Renal cortex interstitium (tissue), 11 donors: ENCODE measurements at regions not wholly inside any gene's neighbourhood (a gene's known extent, or its start where the extent isn't known, plus 50 kb on each side); places are given as distances from the start of the nearest gene placed in this dataset.

ENCODE experiments used
- DNase-seq, 11 donors: peaks; one replicate each; pipeline ENCODE4 v3.0.0-alpha.2; 2013; ENCODE audit warnings: low read depth in 9 of 11, low spot score in 4 of 11; ENCODE audit errors: extremely low read depth in 1 of 11

DNA sequence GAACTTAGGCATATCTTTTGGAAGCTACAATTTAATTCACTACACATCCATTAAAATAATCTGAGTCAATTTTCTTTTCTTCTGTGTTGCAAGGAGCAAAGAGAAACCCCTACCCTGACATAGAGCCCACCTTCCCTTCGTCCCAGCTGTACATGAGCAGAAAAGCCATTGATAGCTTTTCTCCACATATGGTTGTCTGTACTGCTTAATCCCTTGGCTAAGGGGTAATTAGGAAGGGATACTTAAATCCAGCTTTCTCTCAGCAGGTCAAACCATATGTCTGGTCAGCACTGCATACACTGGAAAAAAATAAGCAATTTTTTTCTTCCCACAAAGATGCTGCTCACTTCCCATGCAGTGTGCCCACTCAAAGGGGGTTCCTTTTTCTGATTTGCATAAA, 94.7 kb upstream of the RAD23B start:
- no peak for DNase-seq

DNA sequence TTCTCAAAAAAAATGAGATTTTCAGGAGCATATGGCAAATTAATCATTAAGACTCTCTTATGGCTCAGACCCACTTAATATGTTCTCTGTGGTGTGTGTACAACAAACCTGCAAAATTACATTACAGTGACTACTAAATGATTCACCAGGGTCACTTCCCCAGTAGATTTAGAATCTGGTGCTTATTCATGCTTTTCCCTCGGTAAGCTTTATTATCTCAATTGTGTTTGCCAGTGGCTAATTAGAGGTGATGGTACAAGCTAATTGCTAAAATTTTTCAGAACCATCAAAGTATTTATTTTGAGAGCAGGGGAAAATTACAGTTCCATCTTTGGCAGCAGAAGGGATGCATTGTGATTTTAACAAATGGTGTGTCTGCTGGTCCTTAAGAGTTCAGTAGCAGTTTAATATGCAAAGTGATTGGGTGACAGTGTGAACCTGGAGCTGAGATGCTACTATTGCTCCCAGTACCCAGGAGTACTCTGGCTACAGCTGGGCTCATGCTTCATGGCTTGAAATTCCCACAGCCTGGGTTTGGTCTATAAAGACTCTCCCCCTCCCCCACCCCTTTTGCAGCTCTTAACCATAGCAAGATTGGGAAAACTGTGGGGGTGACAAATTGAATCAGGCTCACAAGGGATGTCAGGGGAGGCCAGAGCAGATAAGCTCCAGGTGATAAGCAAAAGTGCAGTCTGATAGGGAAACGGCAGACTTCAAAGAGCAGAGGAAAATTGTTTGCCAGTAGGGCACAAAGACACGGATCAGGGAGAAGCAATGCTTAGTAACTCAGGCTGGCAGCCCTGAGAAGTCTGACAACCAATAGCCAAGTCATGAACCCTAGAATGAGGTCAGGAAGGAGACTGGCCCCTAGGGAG, 92.8 kb upstream of the RAD23B start:
- no peak for DNase-seq

DNA sequence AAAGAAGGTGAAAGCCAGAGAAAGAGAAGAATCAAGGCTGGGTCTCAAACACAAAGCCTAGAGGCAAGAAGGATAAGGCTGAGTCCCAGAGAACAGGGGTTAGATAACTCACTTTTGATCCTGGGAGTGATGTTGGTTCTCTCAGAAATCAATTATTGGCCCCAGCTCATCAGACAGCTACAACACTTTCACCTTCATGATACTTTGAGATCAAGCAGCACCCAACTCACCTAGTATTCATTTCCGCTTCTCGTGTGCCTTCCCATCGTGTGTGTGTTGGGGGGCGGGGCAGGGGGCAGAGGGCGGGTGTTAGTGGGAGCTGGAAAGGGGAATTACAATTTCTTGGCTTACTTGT, 92.2 kb upstream of the RAD23B start:
- no peak for DNase-seq

DNA sequence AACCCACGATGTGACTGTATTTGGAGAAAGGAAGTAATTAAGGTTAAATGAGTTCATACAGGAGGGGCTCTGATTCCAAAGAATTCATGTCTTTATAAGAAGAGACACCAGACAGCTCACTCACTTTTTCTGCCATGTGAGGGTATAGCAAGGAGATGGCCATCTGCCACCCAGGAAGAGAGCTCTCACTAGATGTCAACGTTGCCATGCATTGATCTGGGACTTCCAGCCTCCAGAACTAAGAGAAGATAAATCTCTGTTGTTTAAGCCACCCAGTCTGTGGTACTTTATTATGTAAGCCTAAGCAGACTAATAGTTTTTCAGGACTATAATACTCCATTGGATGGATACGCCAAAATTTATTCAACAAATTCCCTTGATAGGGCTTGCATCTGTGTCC, 89.8 kb upstream of the RAD23B start:
- DNase-seq: no peak

DNA sequence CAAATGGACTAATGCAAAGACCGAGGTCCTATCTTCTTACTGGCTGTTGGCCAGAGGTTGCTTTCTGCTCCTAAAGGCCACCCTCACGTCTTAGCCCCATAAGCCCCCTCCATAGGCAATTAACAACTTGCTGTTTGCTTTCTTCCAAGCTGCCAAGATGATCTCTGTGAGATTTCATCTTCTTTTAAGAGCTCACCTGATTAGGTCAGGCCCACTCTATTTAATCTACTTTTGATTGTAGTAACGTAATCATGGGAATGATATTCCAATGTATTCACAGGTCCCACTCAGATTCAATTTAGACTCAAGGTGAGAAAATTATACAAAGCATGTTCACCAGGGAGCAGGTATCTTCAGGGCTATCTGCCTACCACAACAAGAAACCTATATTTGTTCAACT, 84.4 kb upstream of the RAD23B start:
- no peak for DNase-seq

DNA sequence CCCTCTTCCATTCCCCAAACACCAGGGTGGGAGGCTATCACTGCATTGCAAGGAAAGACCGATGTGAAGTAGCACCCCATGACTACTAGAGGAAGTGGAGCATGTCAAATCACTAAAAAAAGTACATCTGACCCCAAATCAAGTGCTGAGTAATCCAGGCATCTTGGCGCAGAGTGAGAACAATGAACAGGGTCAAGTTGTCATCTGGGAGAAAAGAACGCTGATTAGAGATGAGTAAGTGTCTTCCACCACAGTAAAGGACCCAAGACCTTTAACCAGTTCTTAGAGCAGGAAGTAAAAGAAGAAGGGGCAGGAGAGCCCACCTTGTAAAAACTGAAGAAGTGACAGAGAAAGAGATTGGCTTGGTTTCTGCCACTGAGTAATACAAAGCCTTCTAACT, 75.0 kb upstream of the RAD23B start:
- DNase-seq: no peak

DNA sequence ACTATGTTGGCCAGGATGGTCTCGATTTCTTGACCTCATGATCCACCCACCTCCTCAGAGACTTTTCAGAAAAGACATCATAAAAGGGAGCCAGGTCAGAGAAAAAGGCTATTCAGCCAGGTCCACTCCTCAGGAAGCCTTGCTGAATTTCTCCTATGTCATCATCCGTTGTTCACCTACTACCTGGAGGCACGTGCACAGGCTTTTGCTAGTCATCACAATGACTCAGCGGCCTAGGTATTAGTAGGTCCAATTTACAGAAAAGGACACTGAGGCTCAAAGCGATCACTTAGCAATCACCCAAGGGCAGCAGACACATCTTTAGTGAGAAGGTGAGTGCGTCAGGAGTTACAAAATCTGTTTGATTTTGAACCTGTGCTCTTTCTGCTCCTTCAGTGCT, 72.3 kb upstream of the RAD23B start:
- DNase-seq: no peak

DNA sequence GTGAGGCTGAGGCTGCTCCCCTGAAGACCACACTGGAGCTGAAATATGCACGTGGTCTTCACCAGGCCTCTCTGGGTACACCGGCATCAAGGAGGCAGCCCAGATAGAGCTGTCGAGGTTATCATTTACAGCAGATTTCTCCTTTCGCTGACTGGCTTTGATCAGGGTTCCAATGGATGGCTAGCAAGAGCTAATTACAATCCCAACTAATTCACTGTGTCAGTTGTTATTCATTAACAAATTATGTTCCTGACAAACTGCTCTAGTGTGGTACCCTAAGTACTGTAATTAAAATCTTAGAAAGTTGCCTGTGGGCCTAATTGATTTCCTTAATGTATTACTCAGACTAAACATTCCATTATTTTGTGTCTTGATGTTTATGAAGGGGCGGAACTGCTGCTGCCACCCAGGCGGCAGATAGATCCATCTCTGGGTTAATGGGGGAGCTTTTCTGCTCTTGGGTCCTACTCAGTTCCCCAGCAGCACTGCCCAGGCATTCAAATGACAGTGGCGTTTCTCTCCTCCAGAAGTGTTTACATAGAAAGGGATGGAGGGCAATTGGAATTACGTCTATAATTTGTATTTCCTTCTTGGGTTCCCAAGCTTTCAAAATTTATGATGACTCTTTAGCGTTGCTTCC, 71.7 kb upstream of the RAD23B start:
- peak in 4 of 11 donors; percentile 15 to 34 (median 23) for DNase-seq

DNA sequence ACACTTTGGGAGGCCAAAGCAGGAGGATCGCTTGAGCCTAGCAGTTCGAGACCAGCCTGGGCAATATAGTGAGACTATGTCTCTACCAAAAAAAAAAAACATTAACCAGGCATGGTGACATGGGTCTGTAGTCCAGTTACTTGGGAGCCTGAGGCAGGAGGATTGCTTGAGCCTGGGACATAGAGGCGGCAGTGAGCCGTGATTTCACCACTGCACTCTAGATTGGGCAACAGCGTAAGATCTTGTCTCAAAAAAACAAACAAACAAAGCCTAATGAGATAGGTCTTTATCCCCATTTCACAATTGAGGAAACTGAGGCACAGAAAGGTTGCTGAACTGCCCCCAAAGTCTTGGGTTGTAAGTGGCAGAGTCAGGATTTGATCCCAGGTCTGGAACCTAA, 70.5 kb upstream of the RAD23B start:
- DNase-seq: no peak

DNA sequence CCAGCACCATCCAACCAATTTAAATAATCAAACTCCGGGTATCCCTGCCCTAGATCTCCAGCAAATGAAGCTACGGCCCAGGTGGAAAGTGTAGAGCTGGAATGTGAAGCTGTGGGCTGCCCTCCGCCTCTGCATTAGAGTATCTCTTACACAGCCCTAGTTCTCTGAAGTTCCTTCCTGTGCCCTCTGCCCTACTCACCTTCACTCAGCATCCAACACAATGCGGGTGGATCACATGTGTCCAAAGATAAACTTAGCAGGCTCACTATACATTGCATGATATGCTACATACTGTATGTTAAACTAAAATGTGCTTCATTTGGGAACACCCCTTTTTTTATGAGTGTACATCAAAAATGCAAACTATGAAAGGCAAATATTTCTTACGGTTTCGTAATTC, 70.0 kb upstream of the RAD23B start:
- no peak for DNase-seq

DNA sequence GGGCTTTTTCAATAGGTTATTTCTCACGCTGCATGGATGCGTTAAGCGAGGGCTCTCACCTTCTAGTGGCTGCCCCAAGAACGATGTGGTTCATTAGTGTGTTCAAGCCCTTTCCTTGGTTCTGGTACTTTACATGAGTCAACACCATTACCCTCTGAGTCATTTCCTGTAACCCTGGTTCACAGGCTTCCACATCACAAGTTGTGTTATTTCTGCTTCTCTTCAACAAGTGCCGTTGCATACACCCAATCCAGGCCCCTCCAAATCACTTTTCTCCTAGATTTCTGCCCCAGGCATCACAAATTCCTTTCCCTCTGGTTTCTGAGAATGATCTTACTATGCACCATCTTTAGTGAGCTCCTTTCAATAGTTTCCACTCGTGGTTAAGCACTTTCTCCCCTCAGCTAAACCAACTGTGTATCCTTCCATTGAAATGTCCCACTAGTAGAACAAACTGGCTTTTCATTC, 69.5 kb upstream of the RAD23B start:
- DNase-seq: no peak

DNA sequence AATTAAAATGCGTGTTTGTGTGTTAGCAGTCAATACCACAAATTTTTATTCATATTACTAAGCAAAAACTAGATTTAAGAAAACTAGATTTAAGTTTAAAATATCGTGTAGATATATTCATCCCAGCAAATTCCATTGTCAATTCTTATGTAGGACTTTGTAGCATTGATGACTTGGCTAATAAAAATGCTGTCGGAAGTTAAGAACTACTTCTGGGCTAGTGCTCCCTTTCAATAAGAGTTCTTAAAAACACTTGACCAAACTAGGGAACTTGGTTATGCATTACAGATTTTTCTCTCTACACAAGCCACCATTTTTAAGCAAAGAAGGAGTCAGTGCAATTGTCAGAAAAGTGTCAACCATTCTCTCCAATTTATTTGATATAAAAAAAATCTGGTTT, 68.7 kb upstream of the RAD23B start:
- DNase-seq: no peak

DNA sequence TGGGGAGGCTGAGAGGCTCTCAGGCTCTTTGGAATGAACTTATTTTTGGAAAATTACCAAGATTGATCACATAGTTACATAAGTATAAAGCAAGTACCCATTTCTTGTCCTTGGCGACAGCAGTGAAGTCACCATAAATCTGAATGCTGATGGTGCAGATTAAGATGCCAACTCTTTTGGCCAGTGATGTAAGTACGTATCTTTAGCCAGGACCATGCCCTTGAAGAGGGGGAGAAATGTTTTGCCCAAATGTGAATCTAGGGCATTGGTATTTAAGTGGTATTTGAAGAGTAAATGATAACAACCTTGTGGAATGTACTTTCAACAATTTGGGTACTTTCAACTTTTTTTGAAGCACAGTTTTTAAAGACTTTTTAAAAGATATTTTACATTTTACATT, 68.2 kb upstream of the RAD23B start:
- no peak for DNase-seq

DNA sequence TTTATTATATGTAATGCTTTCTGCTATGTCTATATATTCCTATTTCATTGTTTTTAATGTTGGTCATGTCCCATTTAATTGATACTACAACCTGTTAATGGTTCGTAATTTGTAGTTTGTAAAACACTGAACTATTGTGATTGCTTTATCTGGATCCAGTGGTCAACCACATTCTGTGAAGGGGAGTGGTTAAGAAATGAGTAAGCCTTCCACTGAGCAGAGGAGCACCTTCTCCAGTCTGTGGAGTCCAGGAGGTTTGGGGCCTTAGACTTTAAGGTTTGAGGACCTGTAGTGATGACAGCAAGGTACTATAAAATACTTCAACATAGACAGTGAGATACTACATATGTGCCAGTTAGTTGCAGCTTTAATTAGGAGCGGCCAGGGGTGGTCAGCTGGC, 67.7 kb upstream of the RAD23B start:
- no peak for DNase-seq

DNA sequence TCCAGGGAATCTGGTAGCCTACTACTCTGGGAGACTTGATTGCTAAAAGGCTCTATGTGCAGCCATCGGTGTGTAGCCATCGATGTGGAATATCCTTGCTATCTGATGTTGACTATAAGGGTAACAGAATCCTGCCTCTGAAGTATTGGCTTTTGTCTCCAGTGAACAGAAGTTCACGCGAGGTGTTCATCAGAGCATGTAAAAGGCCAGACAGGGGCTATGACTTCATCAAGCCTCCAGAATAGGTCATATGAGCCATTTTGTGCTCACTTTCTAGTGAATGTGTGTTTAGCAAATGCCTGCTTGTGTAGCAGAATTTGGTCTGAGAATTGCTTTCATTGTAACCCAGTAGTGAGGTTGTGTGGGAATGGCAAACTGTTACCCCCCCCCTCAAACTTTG, 66.8 kb upstream of the RAD23B start:
- no peak for DNase-seq

DNA sequence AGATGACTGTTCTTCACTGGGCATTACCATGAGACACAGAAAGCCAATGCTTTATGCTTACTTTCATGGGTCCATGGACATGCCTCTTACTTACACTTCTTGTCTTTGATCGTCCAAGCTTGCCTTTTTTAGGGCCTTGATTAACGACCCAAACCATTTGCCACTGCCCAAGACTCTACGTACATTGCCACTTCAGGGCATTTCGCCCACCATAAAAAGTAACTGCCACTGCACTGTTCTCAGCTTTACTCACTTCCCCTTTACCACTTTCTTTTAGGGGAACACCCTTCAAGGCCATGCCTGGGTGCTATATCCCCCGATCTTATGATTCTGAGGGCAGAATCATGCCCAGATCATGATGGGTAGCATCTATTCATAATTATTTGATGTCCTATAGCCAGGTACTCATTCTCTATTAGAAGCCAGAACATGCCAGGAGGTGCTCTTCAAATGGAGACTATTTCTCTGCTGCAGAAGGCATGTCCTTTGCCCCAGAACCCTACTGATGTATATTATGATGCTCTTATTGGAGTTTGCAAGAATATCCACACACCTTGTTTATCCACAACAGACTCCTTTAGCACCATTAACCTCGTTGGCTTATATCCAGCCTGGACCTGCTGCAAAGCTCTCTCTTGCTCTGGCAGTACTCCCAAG, 64.1 kb upstream of the RAD23B start:
- peak in 1 of 11 donors; percentile 26 for DNase-seq

DNA sequence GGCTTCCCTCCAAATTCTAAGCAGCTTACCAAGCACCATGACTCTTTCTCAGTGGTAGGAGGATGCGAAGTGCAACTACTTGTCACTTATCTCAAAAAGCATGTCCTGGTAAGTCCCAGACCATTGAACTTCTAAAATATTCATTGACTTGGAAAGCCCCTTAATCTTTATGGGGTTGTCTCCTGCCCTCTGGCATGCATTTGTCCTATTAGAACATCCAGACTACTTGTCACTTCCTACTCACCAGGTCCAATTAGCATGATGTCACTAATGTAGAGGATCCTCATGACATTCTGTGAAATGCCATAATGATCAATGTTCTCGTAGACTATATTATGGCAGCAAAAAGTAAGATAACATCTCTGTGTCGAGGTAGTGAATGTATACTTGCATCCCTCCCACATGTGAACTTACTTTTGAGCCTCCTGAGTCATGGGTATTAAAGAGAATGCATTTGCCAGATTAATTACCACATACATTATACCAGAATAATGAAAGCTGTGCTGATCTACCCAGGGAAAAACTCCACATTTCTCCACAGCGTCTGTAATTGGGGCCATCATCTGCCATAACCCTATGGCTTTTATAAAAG, 63.5 kb upstream of the RAD23B start:
- no peak for DNase-seq

DNA sequence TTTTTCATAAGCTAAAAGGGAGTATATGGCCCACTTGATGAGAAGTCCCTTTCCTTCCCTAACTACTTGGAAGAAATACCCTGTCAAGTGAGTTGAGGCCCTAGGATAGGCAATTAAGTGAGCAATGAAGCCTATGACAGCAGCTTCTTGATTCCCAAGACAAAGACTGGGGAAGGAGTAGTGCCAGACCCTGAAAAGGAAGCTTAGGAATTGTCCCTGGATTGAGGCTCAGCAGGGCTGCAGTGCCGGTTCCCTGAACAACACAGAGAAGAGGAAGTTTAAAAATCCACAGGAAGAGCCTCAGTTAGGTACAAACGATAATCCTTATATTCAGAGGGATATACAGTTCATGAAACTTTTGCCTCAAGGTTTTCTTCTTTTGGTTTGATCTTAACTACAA, 61.8 kb upstream of the RAD23B start:
- DNase-seq: no peak

DNA sequence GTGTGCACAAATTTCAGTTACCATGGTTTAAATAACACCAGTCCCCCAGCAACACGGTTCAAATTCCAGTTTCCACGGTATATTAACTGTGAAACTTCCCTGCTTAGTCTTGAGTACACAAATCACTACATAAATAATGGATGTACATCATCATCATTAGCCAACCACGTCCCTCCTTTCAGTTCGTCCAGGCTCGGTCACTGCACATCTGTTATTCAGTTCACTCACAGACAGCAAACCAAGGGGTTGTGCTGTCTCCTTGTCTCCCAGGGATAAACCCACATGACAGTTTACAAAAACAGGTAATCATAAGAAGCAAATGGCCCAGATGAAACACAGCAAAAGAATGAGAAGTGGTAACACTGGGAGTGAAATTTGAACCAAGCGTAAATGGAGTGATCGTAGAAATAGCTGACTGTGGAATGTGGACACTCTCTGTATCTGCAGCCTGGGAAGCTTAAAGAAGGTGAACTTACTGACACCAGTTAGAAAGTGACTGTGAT, 61.0 kb upstream of the RAD23B start:
- peak in 1 of 11 donors; percentile 44 for DNase-seq

DNA sequence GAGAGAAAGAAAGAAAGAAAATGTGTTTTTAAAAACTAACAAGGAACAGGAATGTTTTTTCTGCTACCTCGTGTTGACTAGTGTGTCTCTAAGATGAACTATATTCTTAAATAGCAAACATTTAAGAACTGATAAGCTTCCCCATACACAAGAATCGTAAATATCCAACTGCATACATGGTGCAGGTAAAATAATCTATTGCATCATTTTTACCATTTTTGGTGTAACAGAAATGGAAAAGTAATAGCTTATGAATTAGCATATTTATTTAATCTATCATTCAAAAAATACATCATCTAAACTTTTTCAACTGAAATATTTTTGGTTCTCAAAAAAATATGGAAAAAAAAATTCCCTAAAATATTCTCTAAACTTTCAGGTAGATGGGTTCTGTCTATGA, 59.7 kb upstream of the RAD23B start:
- no peak for DNase-seq
